B cell (primary cell): ENCODE measurements at regions not wholly inside any gene's neighbourhood (a gene's known extent, or its start where the extent isn't known, plus 50 kb on each side); places are given as distances from the start of the nearest gene placed in this dataset.

Source experiments
- EZH2 ChIP-seq: IDR thresholded peaks from 2 replicates; pipeline ENCODE4 v1.6.1; 2012; ENCODE audit warnings: borderline replicate concordance, low read depth, mild to moderate bottlenecking, moderate library complexity, low read length; ENCODE audit not compliant: insufficient read depth, poor library complexity, severe bottlenecking
- TF ChIP-seq, protein P1 (sequence below): fragments of 200-600 bp; IDR thresholded peaks from one replicate; pipeline ENCODE4 v1.8.0; 2022; ENCODE audit warnings: antibody characterized with exemption, mild to moderate bottlenecking

DNA sequence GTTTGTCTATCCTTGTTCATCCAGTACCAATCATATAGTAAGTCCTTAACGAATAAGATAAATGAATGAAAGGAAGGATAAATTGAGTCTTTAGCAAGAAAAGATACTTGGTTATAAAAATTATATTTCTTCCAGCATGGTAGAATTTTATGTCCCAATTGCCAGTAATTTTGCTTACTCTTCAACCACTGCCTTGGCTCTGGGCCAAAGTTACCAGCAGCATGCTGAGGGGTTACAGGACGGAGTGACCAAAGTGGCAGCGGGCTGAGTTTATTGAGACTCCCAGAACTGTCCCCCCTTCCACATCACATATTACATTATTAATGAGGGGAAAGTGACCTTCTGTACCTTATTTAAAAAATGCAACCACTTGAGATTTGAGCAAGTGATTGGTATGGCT is 121.7 kb downstream of the RASGEF1B start:
- TF ChIP-seq, protein P1, sequence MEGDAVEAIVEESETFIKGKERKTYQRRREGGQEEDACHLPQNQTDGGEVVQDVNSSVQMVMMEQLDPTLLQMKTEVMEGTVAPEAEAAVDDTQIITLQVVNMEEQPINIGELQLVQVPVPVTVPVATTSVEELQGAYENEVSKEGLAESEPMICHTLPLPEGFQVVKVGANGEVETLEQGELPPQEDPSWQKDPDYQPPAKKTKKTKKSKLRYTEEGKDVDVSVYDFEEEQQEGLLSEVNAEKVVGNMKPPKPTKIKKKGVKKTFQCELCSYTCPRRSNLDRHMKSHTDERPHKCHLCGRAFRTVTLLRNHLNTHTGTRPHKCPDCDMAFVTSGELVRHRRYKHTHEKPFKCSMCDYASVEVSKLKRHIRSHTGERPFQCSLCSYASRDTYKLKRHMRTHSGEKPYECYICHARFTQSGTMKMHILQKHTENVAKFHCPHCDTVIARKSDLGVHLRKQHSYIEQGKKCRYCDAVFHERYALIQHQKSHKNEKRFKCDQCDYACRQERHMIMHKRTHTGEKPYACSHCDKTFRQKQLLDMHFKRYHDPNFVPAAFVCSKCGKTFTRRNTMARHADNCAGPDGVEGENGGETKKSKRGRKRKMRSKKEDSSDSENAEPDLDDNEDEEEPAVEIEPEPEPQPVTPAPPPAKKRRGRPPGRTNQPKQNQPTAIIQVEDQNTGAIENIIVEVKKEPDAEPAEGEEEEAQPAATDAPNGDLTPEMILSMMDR, result no peak
- no peak for TF ChIP-seq EZH2
